ENCODE measurements at regions not wholly inside any gene's neighbourhood (a gene's known extent, or its start where the extent isn't known, plus 50 kb on each side); places are given as distances from the start of the nearest gene placed in this dataset.

DNA sequence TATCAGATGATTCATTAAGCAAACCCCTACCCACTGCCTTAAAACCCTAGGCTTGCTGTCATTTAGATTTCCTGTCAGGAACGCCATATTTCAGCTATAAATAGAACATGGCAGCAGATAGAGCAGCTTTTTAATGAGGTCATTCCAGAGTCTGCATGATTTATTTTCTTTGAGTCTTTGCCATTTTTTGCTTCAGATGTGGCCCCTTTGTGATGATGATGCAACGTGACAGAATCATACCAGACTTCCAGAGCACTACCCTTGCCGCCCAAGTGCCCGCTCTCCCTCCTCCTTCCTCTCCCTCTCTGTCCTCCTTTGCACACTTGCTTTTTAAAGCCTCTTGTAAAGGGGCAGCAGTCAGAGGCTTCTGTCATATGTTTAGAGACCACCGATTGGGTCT lies 55.5 kb upstream of the TRIM67 start:
- no peak for TF ChIP-seq EZH2phosphoT487 (IDR thresholded peaks at IDR 0.05; ENCODE audit: borderline replicate concordance)
- TF ChIP-seq, protein P1, sequence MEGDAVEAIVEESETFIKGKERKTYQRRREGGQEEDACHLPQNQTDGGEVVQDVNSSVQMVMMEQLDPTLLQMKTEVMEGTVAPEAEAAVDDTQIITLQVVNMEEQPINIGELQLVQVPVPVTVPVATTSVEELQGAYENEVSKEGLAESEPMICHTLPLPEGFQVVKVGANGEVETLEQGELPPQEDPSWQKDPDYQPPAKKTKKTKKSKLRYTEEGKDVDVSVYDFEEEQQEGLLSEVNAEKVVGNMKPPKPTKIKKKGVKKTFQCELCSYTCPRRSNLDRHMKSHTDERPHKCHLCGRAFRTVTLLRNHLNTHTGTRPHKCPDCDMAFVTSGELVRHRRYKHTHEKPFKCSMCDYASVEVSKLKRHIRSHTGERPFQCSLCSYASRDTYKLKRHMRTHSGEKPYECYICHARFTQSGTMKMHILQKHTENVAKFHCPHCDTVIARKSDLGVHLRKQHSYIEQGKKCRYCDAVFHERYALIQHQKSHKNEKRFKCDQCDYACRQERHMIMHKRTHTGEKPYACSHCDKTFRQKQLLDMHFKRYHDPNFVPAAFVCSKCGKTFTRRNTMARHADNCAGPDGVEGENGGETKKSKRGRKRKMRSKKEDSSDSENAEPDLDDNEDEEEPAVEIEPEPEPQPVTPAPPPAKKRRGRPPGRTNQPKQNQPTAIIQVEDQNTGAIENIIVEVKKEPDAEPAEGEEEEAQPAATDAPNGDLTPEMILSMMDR (conservative IDR thresholded peaks at IDR 0.05; ENCODE audit: low read length) = no peak
- no peaks in the 10 kb centered on the region for H3K9me2 ChIP-seq (replicated peaks; ENCODE audit: low read depth, low read length)
- H3K36me3 ChIP-seq (ENCODE audit: insufficient read depth, low read length) = no peaks in the 10 kb centered on the region
- no peak overlapping the region for H3K4me3 ChIP-seq (ENCODE audit: low read length, poor library complexity, severe bottlenecking)
- no peaks in the 10 kb centered on the region for H3F3A ChIP-seq (ENCODE audit: low read depth)
- H3K79me2 ChIP-seq (ENCODE audit: insufficient read depth, low read length) = no peaks in the 10 kb centered on the region
- no peak overlapping the region for H3K9ac ChIP-seq (ENCODE audit: low read depth, low read length, poor library complexity, severe bottlenecking)
- H3K27me3 ChIP-seq (ENCODE audit: insufficient read depth, low read length, poor library complexity, severe bottlenecking) = no peaks in the 10 kb centered on the region
- H4K20me1 ChIP-seq (ENCODE audit: insufficient read depth, low read length, poor library complexity, severe bottlenecking) = no peaks in the 10 kb centered on the region
- H3K4me1 ChIP-seq (ENCODE audit: insufficient read depth, low read length, poor library complexity, severe bottlenecking) = peaks cover 3% of the 10 kb centered on the region
- H3K4me2 ChIP-seq (ENCODE audit: low read depth, low read length, poor library complexity, severe bottlenecking) = no peak overlapping the region
- no peak overlapping the region for H2AFZ ChIP-seq (ENCODE audit: low read length)
- no peaks in the 10 kb centered on the region for H3K9me3 ChIP-seq (ENCODE audit: insufficient read depth, low read depth, low read length)

DNA sequence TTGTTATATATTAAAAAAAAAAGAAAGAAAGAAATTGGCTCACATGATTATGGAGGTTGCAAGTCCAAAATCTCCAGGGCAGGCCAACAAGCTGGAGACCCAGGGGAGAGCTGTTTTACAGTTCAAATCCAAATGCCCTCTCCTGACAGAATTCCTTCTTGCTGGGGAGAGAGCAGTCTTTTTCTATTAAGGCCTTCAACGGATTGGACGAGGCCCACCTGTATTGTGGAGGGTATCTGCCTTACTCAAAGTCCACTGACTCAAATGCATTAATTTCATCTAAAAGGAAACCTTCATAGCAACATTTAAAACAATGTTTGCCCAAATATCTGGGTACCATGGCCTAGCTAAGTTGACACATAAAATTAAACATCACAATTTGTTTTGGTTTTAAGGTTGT lies 56.9 kb upstream of the TRIM67 start:
- Histone ChIP-seq H3K4me3 (ENCODE audit: low read length, poor library complexity, severe bottlenecking) (no peak overlapping the region), H3K4me1 (ENCODE audit: insufficient read depth, low read length, poor library complexity, severe bottlenecking) (peaks cover 3% of the 10 kb centered on the region), H3K9ac (ENCODE audit: low read depth, low read length, poor library complexity, severe bottlenecking) (no peak overlapping the region)

DNA sequence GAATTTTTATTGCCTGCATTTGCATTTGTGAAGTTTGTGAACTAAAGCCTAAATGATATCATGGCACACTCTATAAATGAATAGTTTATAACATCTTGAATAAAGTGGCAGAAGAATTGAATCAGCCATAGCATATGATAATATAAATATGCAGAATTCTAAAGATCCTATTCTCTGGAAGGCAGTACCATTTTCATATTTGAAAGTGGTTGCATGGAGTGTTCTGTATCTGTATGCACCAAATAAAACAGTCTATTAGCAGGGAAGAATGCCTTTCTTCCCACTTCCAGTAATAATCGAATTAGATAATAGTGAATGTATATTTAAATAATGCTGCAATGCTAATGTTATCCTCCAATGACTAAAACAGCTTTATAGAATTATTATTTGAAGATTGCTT lies 57.9 kb upstream of the TRIM67 start:
- Histone ChIP-seq H3K4me1 (ENCODE audit: insufficient read depth, low read length, poor library complexity, severe bottlenecking) (peaks cover 3% of the 10 kb centered on the region), H2AFZ (ENCODE audit: low read length) (no peak overlapping the region), H4K20me1 (ENCODE audit: insufficient read depth, low read length, poor library complexity, severe bottlenecking) (no peaks in the 10 kb centered on the region), H3K79me2 (ENCODE audit: insufficient read depth, low read length) (no peaks in the 10 kb centered on the region), H3F3A (ENCODE audit: low read depth) (no peaks in the 10 kb centered on the region), H3K36me3 (ENCODE audit: insufficient read depth, low read length) (no peaks in the 10 kb centered on the region), H3K4me2 (ENCODE audit: low read depth, low read length, poor library complexity, severe bottlenecking) (no peak overlapping the region), H3K9me2 (replicated peaks; ENCODE audit: low read depth, low read length) (no peaks in the 10 kb centered on the region), H3K4me3 (ENCODE audit: low read length, poor library complexity, severe bottlenecking) (no peak overlapping the region), H3K9me3 (ENCODE audit: insufficient read depth, low read depth, low read length) (no peaks in the 10 kb centered on the region), H3K27me3 (ENCODE audit: insufficient read depth, low read length, poor library complexity, severe bottlenecking) (no peaks in the 10 kb centered on the region), H3K9ac (ENCODE audit: low read depth, low read length, poor library complexity, severe bottlenecking) (no peak overlapping the region)
- TF ChIP-seq, protein P1 (conservative IDR thresholded peaks at IDR 0.05; ENCODE audit: low read length) = no peak
- TF ChIP-seq EZH2phosphoT487 (IDR thresholded peaks at IDR 0.05; ENCODE audit: borderline replicate concordance) = no peak

More for the DNA sequence above, 56.9 kb upstream of the TRIM67 start:
- no peaks in the 10 kb centered on the region for H3K9me2 ChIP-seq (replicated peaks; ENCODE audit: low read depth, low read length)
- TF ChIP-seq, protein P1 (conservative IDR thresholded peaks at IDR 0.05; ENCODE audit: low read length) = no peak
- TF ChIP-seq EZH2phosphoT487 (IDR thresholded peaks at IDR 0.05; ENCODE audit: borderline replicate concordance) = no peak
- no peak overlapping the region for H3K4me2 ChIP-seq (ENCODE audit: low read depth, low read length, poor library complexity, severe bottlenecking)
- no peaks in the 10 kb centered on the region for H3K27me3 ChIP-seq (ENCODE audit: insufficient read depth, low read length, poor library complexity, severe bottlenecking)
- H4K20me1 ChIP-seq (ENCODE audit: insufficient read depth, low read length, poor library complexity, severe bottlenecking) = no peaks in the 10 kb centered on the region
- no peaks in the 10 kb centered on the region for H3F3A ChIP-seq (ENCODE audit: low read depth)
- H3K9me3 ChIP-seq (ENCODE audit: insufficient read depth, low read depth, low read length) = no peaks in the 10 kb centered on the region
- no peaks in the 10 kb centered on the region for H3K36me3 ChIP-seq (ENCODE audit: insufficient read depth, low read length)
- H3K79me2 ChIP-seq (ENCODE audit: insufficient read depth, low read length) = no peaks in the 10 kb centered on the region
- H2AFZ ChIP-seq (ENCODE audit: low read length) = no peak overlapping the region

Measured in Loucy (cell line).